Activated CD8-positive, alpha-beta memory T cell treated with anti-CD3 and anti-CD28 coated beads, Interleukin-2, amount 50 U/mL, for 48 hours (primary cell): ENCODE measurements at regions not wholly inside any gene's neighbourhood (a gene's known extent, or its start where the extent isn't known, plus 50 kb on each side); places are given as distances from the start of the nearest gene placed in this dataset.

Experiments
- DNase-seq: peaks from one replicate; pipeline ENCODE4 v3.0.0-alpha.2; 2020

DNA sequence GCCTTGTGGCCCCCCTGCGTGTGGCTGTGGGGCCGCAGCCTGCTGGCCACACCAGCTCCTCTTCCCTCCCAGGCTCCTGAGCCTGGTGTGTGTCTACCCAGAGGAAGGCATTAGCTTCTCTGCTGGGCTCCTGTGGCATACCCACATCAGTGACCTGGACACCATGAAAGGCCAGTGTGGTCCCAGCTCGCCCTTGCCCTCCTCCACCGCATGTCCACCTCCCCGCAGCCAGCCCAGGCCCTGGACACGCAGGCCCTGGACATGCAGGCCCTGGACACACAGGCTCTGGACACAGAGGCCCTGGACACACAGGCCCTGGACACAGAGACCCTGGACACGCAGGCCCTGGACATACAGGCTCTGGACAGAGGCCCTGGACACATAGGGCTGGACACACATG is 153.4 kb upstream of the PPP1R26 start:
- DNase-seq, result peak; percentile 13

DNA sequence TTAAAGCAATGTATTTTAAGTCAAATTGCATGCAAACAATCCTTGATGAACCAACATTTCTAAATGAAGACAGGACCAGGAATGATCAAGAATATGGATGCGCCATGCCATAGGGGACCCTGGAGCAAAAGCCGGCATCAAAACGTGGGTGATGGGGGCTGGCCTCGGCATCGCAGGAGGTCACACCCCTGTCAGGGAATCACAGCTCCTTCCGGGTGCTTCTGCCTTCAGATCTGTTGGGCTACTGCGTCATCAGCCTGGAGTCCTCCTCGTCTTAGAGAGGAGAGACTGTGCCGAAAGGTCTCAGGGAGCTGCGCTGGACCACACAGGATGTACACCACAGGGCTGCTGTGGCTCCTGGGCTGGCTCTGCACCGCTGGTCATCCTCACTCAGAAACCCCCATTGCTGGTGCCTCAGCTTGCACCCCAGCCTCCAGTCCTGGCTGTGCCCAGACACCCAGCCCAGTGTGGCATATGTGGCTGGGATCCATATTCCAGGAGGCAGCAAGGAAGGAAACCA is 152.9 kb upstream of the PPP1R26 start:
- DNase-seq, result peak; percentile 10

DNA sequence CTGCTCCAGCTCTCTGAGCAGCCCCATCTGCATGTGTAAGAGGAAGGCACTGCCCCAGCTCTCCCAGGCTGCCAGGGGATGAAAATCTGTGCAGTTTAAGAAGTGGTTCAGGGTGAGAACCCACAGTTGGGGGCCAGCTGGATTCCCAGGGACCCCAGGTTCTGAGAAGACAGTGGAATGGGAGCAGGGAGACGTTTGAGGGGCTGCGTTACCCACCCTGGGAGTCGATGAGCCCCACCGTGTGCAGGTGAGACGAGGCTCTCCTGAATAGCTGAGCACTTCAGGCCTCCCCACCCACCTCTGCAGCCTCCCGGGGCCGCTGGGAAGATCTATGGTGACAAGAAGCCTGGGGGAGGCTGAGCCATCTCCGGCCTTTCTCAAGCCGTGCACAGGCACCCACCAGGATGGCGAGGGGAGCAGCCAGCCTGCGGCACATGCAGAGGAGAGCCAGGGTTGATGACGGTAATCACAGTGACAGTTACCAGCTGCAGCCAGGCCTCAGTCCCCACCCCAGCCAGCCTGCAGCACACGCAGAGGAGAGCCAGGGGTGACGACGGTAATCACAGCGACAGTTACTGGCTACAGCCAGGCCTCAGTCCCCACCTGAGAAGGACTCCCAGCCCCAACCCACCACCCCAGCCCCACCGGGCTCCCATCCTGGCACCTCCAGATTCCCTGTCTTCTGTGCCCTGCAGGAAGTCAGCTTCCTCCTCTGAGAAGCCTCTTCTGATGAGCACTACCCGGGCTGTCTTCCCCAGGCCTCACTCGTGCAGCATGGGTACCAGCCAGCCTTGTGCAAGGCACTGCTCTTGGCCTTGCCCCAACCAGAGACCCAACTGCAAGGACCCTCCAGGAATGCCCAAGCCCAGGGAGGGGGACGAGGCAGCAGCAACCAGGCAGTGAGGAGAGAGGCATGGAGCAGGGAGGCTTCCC is 150.8 kb upstream of the PPP1R26 start:
- peak; percentile 13 for DNase-seq

DNA sequence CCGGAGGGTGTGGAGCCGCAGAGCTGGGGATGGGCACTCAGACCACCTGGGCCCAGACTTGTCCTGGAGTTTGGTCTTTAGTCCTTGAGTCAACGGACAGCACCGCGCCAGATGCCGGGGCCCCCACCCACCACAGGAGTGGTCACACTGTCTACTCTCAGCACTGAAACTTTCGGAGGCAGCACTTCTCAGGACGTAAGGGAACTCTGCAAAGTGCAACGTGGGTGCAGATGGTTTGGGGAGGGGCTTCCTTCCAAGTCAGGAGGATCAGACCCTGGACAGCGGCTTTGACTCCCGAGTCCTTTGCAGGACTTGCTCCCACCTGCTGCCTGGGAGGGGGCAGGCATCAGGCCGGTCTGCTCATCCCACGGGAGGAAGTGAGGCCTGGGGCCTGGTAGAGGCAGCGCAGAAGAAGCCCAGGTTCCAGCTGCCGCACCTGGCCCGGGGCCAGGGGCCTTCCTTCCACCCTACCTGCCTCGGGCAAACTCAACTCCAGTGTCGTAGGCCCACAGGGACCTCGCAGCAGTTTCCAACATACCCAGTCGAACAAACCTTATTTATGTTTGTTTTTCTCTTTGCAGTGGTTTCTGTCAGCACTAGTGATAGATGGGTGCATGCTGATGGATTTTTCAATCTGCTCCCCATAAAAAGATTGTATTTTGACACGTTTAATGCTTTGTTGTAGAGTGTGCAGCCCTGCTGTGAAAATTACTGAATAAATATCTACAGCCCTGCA is 149.8 kb upstream of the PPP1R26 start:
- peak; percentile 18 for DNase-seq

DNA sequence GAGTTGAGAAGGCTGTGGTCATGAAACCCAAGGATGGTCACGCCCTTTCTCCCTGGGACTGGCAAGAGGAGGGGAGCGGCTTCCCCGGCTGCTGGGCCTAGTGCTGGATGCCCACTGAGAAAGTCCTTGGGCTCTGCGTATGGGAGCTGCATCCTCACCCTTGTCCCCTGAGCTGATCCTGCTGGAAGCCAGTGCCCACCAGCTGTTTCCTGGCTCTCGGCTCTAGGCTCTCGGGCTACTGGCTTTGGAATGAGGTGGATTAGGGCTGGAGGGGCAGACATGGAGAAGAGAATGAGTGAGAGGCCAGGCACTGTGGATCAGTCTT is 149.3 kb upstream of the PPP1R26 start:
- no peak for DNase-seq

DNA sequence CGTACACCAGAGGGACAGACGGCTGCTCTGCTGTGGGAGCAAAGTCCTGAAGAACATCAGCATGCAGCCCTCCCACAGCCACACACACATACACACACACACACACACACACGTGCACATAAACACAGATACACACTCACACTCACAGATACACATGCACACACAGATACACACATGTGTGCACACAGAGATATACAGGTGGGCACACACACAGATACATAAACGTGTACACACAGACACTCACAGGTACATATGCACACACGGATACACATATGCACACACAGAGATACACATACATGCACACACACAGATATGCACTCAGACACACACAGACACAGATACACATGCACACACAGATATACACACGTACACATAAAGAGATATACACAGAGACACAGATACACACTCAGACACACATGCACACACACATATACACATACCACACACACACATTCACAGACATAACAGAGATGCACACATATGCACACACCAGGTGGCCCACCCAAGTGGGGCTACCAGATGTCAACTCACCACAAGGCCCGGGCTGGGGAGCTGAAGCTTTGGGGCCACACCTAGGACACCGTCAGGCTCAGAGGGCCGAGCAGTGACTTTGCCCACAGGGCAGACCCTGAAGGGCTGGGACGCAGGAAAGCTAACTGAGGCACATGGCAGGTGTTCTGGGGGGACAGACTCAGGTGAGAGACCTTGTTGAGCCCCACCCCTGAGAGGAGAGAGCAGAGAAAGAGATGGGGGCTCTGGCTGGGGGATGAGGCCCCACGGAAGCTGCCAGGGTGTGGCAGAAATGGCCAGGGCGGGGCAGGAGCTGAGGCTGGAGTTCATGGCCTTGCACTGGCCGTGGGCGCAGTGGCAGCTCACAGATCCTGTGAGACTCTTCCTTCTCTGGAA is 148.6 kb upstream of the PPP1R26 start:
- DNase-seq, result peak; percentile 34

DNA sequence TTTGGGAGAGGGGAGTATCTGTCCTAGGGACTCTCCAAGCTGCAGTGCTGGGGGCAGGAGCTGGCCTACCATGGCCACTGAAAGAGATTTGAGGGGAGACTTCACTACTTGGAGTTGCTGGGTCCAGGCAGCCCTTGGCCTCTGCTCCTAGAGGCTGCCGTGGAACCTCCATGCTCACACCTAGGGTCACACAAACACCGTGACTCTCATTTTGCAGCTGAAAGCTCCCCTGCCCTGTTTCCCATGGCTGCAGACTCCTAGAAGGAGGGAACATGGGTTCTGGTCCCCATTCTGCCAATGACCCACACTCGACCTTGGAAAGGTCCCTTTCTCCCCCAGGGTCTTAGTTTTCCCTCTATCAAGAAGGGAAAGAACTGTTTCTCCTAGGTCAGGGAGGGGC is 147.1 kb upstream of the PPP1R26 start:
- no peak for DNase-seq

DNA sequence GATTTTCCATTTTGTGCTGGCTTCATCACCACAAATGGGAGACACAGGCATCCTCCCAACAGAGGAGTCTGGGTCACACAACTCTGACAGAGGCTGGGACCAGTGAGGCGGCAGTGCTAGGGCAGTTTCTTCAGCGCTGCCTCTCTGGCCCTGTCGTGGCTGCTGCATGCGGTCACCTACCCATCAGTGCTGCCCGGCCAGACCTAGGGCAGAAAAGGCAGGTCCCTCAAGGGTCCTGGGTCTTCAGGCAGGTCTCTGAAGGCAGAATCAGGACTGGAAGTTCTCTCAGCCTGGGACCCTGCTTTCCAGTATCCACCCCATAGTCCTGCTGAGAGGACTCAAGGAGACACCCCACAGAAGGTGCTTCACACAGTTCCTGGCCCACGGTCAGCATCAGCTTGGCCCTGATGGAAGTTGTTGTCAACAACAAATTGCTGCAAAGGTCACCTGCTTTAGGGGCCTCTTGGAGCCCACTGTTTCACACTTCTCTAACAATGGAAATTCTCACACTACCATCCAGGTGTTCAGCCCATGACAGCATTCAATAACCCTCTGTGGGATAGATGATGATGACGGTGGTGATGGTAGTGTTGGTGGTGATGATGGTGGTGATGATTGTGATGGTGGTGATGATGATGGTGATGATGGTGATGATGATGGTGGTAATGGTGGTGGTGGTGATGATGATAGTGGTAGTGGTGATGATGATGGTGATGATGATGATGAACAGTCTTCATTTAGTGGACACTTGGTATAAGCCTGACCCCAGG is 146.4 kb upstream of the PPP1R26 start:
- DNase-seq, result no peak

DNA sequence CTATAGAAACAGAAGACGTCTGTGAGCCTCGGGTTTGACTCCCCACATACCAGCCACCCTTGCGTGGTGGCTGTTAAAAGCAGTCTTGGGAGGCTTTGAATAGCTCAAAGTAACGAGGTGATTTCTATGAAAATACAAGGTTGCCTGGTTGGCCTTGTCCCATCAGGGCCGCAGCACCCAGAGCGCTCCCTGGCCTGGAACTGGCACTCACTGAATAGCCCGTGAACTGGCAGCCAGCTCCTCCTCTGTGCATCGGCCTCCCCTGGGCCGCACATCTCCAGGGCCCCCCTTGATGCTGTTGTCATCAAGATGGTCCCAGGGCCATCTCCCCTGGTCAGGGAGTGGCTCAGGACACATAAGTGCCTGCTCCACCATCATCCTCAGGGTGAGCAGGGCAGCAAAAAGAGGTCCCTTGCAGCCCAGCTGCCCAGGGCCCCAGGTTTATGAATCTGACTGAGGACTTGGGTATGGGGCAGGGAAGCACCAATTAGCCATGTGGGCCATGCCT is 144.6 kb upstream of the PPP1R26 start:
- no peak for DNase-seq

DNA sequence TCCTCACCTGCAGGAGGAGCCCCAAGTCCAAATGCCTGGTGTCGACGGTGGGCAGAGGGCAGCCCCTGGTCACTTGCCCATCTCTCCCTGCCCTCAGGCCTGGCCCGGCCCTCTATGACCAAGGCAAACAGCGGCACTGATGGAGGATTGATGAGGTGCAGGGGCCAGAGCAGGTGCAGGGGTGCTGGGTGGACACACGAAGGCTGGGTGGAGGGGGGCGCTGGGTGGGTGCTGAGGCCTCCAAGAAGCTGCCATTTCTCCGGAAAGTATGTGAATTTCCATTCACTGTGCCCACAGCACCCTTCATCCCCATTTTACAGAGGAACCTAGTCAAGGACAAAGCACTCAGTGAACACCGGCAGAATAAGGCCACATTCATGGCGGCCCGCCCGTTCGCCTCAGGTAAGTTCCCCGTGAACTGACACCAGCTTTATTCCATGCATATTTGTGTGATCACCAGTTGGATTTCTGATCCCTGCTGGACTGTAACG is 143.8 kb upstream of the PPP1R26 start:
- no peak for DNase-seq

DNA sequence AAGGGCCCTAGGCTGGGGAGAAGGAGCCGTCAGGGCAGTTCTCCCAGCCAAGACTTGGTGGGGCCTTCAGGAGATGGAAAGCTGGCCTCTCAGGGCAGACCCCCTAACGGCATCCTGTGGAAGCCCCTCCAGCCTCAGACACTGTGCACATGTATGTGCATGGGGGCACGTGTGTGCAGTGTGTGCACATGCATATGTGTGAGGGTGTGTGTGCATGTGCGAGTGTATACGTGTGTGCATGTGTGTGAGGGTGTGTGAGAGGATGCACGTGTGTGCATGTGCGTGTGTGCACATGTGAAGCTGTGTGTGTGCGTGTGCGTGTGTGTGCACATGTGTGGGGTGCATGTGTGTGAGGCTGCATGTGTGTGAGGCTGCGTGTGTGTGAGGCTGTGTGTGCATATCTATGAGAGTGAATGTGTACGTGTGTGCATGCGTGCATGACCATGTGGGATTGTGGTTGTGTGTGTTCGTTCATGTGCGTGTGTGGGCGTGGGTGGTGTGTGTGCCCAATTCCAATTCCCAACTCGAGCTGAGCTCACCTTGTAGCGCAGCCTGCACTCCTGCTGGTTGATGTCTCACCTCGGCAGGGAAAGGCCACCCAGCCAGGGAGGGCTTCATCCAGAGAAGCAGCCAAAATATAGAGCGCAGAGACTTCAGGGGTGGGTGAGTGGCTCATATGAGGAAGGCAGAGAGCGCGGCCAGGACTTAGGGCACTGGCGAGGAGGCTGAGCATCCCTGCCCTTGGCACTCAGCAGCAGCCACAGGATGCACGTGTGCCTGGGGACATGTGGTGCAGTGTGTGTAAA is 142.7 kb upstream of the PPP1R26 start:
- DNase-seq, result no peak

DNA sequence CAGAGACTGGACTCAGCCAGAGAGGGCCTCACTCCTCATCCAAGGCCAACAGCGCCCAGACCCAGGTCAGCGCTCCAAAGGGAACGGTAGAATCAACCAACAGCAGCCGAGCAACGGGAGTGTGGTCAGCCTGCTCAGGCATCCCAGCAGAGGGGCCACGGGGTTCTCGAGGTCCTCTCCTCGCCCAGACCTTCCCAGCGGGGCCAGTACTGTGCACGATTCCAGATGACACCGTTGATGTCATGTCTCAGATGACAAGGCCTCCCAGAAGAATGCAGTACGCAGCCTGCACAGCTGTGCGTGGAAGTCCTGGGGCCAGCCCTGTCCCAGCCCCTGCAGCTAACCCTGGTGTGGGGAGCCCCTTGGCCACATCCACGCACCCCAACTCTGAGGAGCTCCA is 141.0 kb upstream of the PPP1R26 start:
- DNase-seq, result no peak

DNA sequence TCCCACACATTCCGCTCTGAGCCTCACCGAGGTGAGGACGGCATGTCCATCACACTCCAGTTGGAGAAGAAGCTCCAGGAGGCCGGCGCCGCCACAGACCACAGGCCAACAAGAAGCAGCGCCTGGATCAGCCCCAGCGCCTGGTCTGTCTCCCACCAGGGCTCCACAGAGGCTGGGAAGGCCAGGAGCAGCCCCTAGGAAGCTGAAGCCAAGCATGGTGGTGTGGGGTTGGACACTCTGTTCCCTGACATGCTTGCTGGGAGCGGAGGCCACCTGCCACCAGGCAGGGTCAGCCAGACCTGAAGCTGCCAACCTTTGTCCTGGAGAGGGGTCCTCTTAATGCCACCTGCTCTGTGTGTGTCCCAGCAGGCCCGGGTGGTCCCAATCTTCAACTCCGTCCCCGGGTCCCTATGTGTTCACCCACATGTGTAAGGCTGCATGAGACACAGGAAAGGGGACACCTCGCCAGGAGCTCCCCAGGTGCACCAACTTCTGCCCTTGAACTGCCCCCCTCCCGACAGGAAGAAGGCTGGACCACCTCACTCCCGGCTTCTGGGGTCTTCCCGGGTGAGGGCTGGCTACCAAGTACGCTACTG is 140.1 kb upstream of the PPP1R26 start:
- no peak for DNase-seq

DNA sequence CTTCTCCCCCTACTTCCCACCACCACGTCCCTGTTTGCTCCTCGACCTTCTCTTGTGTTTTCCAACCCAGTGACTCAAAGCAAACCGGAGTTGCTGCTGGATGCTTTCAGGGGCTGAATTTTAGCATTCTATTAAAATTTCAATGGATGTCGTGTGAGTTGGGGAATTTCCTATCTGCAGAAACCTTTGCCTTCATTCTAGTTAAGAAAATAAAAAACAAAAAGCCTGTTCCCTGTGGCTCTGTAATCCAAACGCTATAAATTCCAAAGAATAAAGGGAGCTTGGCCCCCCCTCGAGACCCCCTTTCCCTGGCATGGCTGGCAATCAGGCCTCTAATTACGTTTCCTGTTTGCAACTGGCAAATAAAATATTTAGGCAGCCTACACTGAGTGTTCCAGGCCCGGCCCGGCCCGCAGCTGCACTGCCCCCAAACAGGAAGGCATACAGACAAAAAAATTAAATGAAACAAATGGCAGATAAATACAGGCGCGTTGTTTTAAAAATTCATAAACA is 139.4 kb upstream of the PPP1R26 start:
- no peak for DNase-seq

DNA sequence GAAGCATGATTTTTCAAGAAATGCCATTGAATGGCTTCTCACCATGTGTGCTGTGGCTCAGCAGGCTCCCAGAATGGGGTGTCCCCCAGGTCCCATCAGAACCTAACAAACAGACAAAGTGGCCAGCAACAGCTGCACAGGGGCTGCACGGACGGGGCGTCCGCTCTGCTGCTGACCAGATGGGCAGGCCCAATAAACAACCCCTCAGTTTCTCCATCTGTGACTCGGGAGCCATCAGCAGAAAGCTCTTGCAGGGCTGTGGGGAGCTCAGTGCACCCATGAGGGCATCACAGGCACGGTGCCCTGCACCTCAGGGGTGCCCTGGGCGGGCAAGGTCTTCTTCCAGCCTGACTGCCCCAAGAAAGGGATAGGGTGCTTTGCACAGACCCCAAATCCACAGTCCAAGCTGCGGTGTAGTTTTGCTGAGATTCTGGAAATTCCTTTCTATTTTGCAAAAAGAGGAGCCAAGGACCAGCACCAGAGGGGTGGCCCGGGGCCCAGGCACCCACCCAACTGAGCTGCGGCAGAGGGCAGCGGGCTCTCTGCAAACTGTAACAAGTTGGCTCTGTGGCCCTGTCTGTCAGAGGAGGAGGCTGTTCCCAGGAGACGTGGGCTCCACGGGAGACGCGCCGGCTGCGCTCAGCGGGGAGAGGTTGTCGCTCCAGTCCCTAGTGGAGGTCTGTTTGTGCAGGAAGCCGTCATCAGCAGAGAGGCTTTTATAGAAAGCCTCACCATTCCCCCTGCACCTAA is 138.7 kb upstream of the PPP1R26 start:
- DNase-seq, result no peak

DNA sequence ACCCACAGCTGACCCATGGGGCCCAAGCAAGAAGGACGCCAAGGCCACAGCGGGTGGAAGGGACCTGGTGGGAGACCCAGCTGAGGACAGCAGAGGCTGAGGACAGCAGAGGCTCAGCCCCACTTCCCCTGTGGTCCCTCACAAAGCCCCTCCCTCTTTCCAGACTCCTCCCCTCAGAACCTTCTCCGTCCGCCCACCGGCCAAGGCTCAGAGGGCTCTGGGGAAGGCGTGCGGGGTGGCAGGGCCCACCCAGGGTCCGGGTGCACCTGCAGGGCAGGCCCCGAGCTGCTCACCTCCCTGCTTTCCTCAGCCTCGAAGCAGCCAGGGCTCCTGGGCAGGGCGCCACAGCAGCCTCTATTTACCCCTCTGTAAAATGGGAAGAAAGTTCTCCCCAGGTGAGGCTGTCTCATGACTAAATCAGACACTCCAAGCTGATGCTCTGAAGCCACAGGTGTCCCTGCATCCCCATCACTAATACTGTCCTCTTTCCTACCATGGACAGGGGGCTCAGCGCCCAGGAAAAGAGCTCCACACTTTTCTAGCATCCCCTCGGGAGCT is 137.9 kb upstream of the PPP1R26 start:
- no peak for DNase-seq

DNA sequence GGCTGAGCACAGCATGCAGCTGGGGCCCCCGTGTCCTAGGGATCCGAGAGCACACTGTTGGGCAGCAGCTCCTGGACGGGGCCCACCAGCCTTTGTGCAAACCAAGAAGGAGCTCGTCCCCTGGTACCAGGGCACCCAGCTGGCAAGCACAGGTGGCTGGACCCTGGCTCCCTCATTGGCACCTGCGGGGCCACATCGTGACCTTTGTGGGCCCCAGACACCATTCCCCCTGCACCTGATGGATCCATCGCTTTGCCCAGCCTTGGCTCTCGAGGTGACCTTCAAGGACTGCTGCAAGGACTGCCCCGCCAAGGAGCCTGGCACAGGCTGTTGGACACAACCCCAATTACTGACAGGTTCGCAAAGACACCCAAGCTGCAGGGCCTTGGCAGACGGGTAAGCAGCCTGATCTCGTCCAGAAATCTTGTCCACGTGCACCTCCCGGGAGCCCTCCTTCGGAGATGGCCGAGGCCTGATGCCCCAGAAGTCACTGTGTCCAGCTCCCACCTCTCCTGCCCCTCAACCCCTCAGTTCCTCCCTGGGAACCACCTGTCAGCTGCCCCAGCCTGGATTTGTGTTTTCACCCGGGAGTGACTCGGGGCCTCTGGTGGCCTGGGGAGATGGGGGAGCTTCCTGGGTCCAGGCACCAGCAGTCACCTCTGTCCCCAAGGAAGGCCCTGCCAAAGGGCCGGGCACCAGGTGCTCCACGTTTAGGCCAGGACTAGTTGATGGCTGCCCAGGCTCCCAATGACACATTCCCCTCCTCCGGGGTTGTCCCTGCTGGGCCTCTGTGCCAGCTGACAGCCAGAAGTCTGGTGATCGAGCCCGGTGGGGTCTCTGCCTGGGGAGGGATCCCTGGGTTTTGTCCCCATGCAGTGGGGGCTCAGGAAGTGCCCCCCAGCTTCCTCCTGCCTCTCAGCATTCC is 137.1 kb upstream of the PPP1R26 start:
- DNase-seq, result no peak

DNA sequence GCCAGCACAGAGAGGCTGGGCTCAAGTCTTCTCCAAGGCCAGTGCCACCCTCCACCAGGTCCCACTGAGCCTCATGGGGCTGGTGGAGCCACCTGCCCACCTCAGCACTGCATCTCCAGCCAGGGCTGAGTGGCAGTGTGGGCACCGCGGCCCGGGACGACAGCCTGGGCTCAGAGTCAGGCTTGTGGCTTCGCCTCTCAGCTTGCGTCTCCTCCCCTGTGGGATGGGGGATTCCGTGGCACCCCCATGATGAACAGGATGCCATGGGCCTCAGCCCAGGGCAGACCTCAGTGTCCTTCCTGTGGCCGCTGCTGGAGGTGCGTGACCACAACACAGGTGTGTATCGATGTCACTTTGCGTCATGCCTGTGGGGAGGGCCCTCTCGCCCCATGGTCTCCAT is 136.4 kb upstream of the PPP1R26 start:
- no peak for DNase-seq
